Epithelial cell of proximal tubule (primary cell): ENCODE measurements at regions not wholly inside any gene's neighbourhood (a gene's known extent, or its start where the extent isn't known, plus 50 kb on each side); places are given as distances from the start of the nearest gene placed in this dataset.
"Not testable (repeated sequence)": the region's sequence is repeated elsewhere in the genome, so short reads cannot be mapped to it uniquely, and the experiment has no call there.

ENCODE experiments used
- DNase-seq: peaks from one replicate; pipeline ENCODE4 v3.0.0-alpha.2; 2011; ENCODE audit warnings: low read depth
- H3K4me3 ChIP-seq: 2 replicates; pipeline ENCODE4 v1.5.1; 2011; ENCODE audit warnings: low read depth, mild to moderate bottlenecking, low read length
- CTCF ChIP-seq: conservative IDR thresholded peaks from 2 replicates; pipeline ENCODE4 v1.5.1; 2012; ENCODE audit warnings: low read depth, mild to moderate bottlenecking, low read length

GRCh38 chr5:32935283-32935682 is 224.2 kb downstream of the NPR3 start:
- DNase-seq, result no peak
- H3K4me3 ChIP-seq, result no peak overlapping the region
- no peak for TF ChIP-seq CTCF

GRCh38 chr5:32936329-32936728 is 225.2 kb downstream of the NPR3 start:
- no peak for DNase-seq
- no peak for TF ChIP-seq CTCF
- no peak overlapping the region for H3K4me3 ChIP-seq

DNA sequence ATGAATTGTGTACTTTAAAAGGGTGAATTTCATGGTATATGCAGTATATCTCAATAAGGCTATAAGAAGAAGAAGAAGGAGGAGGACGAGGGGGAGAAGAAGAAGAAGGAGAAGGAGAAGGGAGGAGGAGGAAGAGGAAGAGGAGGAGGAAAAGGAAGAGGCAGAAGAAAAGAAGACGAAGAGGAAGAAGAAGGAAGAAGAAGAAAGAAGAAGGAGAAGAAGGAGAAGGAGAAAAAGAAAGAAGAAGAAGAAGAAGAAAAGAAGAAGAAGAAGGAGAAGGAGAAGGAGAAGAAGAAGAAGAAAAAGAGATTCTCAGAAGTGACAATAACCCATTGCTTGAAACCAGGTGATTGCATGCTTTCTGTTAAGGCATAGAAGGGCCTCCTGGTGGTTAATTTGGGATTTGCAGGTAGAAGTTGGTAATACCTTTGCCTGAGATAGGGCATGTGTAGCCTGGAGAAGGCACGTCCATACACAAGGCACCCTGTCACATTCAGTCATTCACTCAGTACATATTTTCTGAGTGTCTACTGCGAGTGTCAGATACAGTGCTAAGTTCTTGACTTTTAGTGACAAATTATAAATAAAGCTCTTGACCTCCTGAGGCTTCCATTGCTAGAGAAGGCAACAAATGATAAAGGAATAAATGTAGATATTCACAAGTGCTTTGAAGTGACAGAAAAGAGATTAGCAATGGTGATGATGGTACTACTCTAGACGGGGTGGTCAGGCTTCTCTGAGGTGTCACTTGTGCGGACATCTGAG is 231.3 kb downstream of the NPR3 start:
- no peak for DNase-seq
- TF ChIP-seq CTCF, result peak; percentile 47
- H3K4me3 ChIP-seq, result no peak overlapping the region

DNA sequence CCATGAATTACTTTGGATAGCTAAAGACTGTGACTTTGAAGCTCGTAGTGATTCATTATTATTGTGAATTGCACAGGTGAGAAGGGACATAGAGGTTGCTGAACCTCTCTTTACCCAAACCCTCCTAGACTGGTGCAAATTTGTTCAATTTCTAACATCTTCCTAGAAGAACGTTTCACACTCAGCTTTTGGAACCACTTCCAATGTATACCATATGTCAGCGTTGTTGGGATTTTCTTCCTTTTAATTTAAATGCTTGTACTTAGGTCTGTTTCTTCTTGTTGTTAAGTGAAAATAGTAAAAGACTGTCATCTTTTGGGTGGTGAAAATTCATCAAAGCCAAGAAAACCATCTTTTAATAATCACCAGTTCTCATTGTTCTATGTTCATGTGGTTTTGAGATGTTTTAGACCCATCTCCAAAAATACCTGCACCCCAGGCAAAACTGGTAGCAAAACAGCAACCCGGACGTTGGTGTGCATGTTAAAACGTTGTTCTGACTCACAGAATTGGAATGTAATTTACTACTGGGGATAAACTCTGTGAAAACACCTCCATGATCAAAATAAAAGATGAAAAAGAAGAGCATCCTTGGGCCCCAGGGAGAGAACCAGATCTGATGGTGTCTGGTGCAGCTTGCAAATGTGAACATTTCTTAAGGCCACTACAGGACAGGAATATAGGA is 238.3 kb downstream of the NPR3 start:
- no peak overlapping the region for H3K4me3 ChIP-seq
- DNase-seq, result no peak
- no peak for TF ChIP-seq CTCF

- no peak for DNase-seq
- H3K4me3 ChIP-seq, result no peak overlapping the region
- TF ChIP-seq CTCF, result no peak
Measured at GRCh38 chr5:32951003-32951402, 239.9 kb downstream of the NPR3 start.

GRCh38 chr5:32951878-32952277 is 240.8 kb downstream of the NPR3 start:
- no peak overlapping the region for H3K4me3 ChIP-seq
- no peak for TF ChIP-seq CTCF
- no peak for DNase-seq

DNA sequence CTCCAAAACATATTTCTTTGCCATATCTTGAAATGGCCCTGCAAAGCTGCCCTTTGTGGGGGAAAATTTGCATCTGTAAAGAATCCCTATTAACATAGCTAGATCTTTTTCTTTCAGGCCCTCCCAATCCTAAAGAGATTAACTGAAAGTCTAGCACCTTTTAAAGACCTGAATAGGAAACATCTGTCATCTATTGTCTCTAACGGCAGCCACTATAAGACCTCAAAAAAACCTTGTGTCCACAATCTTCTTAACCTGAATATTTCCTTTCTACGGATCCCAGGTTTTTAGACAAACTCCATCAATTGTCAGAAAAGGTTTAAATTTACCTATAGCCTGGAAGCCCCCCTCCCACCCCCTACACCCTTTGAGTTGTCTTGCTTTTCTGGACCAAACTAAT is 241.3 kb downstream of the NPR3 start:
- H3K4me3 ChIP-seq, DNase-seq: not testable (repeated sequence)
